Upper lobe of left lung (tissue), 4 donors: ENCODE measurements at regions not wholly inside any gene's neighbourhood (a gene's known extent, or its start where the extent isn't known, plus 50 kb on each side); places are given as distances from the start of the nearest gene placed in this dataset.

ENCODE experiments used
- CTCF ChIP-seq, 6 experiments: fragments of 450-650 bp in 4 of 6; fragments of 200-600 bp in 2 of 6; sonication (generic) in 2 of 6; IDR thresholded peaks; one replicate each; pipeline ENCODE4 v1.5.1; 2016 to 2019; ENCODE audit warnings: antibody characterized with exemption in 6 of 6
- EP300 ChIP-seq, 4 donors: sonication (generic); formaldehyde crosslinking; IDR thresholded peaks; one replicate each; pipeline ENCODE4 v1.5.1; 2017; ENCODE audit warnings: antibody characterized with exemption in 4 of 4, control low read depth in 2 of 4
- POLR2A ChIP-seq, 4 donors: fragments of 450-650 bp; IDR thresholded peaks; one replicate each; pipeline ENCODE4 v1.5.1; 2016 to 2017; ENCODE audit warnings: antibody characterized with exemption in 4 of 4, mild to moderate bottlenecking in 2 of 4
- POLR2AphosphoS5 ChIP-seq, 2 donors: sonication (generic); formaldehyde crosslinking; IDR thresholded peaks; one replicate each; pipeline ENCODE4 v1.5.1; 2017; ENCODE audit warnings: antibody characterized with exemption in 2 of 2

- no peak for TF ChIP-seq CTCF (IDR thresholded peaks at IDR 0.05)
- no peak for TF ChIP-seq POLR2A (IDR thresholded peaks at IDR 0.05)
- no peak for TF ChIP-seq POLR2AphosphoS5 (IDR thresholded peaks at IDR 0.05)
- no peak for TF ChIP-seq EP300 (IDR thresholded peaks at IDR 0.05)
These were observed 311.0 kb downstream of the WDR72 start for GRCh38 chr15:53448232-53449015.
